ENCODE measurements at regions not wholly inside any gene's neighbourhood (a gene's known extent, or its start where the extent isn't known, plus 50 kb on each side); places are given as distances from the start of the nearest gene placed in this dataset.
"Not testable (repeated sequence)": the region's sequence is repeated elsewhere in the genome, so short reads cannot be mapped to it uniquely, and the experiment has no call there.

DNA sequence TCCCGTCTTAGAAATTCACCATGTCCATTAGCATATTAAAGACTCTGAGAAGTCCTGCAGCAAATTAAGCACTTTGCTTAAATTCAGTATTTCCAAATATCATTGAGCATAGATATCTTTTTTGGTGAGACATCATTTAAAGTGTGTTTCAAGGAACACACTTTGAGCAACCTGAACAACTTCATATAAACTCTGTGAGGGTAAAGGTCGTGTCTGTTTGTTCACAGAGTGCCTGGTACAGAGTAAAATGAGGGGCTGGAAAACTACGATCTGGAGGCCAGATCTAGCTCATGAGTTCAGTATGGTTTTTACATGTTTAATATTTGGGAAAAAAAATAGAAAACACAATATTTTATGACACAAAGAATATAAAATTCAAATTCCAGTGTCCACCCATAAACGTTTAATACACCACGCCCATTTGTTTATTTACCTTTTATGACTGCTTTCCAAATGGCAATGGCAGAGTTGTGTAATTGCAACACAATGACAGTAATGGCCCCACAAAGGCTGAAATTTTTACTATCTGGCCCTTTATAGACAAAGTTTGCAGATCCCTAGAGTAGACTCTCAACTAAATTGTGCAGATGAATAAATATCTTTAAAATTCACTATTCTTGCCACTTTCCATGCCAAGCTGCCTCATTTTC lies 67.4 kb downstream of the SNTN start:
- no peak overlapping the region for H3K4me3 ChIP-seq (ENCODE audit: control insufficient read depth, low read depth, low read length)
- DNase-seq (ENCODE audit: low read depth) = no peak
- no peak for TF ChIP-seq CTCF (IDR thresholded peaks at IDR 0.05; ENCODE audit: control insufficient read depth, insufficient read depth, low read depth, low read length, missing control alignments)

DNA sequence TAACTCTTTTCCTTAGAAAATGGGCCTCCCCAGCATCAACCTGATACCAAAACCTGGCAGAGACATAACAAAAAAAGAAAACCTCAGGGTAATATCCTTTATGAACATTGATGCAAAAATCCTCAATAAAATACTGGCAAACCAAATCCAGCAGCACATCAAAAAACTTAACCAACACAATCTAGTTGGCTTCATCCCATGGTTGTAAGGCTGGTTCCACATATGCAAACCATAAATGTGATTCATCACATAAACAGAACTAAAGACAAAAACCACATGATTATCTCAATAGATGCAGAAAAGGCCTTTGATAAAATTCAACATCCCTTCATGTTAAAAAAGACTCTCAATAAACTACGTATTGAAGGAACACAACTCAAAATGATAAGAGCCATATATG lies 68.5 kb downstream of the SNTN start:
- peak; percentile 44 for DNase-seq (ENCODE audit: low read depth)
- H3K4me3 ChIP-seq (ENCODE audit: control insufficient read depth, low read depth, low read length) = not testable (repeated sequence)

DNA sequence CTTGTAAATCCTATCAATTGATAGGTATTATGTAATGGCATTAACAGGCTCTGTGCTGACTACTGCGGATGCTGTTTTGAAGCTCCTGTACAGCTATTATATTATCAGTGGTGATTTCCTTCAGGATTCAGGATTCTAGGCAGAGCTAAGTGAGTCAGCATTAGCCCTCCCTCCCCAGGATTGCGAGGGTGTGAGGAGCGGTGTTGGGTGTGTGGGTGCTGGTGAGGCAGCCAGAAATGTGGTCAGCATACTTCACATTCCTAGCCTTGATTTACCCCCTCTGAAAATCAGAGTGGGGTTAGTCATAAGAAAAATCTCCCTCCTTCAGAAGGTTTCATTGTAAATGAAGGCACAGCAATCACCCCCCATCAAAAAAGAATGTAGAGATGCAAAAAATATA lies 72.5 kb downstream of the SNTN start:
- no peak overlapping the region for H3K4me3 ChIP-seq (ENCODE audit: control insufficient read depth, low read depth, low read length)
- no peak for TF ChIP-seq CTCF (IDR thresholded peaks at IDR 0.05; ENCODE audit: control insufficient read depth, insufficient read depth, low read depth, low read length, missing control alignments)
- DNase-seq (ENCODE audit: low read depth) = peak; percentile 75

DNA sequence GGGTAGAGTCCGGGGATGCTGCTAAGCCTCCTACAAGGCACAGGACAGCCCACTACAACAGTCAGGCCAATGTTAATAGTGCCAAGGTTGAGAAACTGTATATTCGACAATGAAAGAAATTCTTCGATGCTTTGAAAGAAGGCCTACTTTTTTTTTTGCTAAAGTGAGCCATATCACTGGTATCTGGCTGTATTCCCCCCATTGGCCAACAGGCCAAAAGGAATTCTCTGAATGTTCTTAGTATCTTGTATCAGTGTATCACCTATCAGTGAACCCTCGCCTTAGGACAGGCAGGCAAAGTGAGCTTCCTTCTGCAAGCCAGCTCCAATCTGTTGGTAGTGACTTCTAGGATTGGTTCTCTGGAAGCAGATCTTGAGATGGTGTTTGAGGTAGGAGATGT lies 74.2 kb downstream of the SNTN start:
- no peak for DNase-seq (ENCODE audit: low read depth)
- H3K4me3 ChIP-seq (ENCODE audit: control insufficient read depth, low read depth, low read length) = no peak overlapping the region
- TF ChIP-seq CTCF (IDR thresholded peaks at IDR 0.05; ENCODE audit: control insufficient read depth, insufficient read depth, low read depth, low read length, missing control alignments) = no peak

DNA sequence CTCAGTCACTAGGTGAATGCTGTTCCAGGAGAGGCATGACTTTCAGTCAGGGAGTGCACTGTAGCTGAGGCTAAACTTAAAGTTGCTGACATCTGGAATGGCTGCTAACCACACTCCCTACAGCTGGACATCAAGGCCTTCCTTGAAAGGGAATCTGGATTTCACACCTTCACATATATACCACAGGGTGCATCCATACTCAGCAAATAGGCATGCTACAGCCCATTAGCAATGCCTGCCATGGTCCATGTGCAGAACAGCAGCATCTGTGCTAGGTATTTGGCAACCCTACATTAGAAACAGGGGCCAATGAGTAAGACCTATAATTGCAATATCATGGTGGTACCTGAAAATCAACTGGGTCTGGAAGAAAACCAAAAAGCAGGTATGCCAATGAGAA lies 74.8 kb downstream of the SNTN start:
- DNase-seq (ENCODE audit: low read depth) = no peak
- TF ChIP-seq CTCF (IDR thresholded peaks at IDR 0.05; ENCODE audit: control insufficient read depth, insufficient read depth, low read depth, low read length, missing control alignments) = no peak
- H3K4me3 ChIP-seq (ENCODE audit: control insufficient read depth, low read depth, low read length) = no peak overlapping the region

GRCh38 chr3:63731866-63732265 lies 79.4 kb downstream of the SNTN start:
- H3K4me3 ChIP-seq (ENCODE audit: control insufficient read depth, low read depth, low read length) = no peak overlapping the region
- TF ChIP-seq CTCF (IDR thresholded peaks at IDR 0.05; ENCODE audit: control insufficient read depth, insufficient read depth, low read depth, low read length, missing control alignments) = no peak
- DNase-seq (ENCODE audit: low read depth) = no peak

- not testable (repeated sequence) for H3K4me3 ChIP-seq (ENCODE audit: control insufficient read depth, low read depth, low read length); DNase-seq (ENCODE audit: low read depth)
Observed at GRCh38 chr3:63733278-63733677, 80.8 kb downstream of the SNTN start.

- not testable (repeated sequence) for H3K4me3 ChIP-seq (ENCODE audit: control insufficient read depth, low read depth, low read length); DNase-seq (ENCODE audit: low read depth)
Observed at GRCh38 chr3:63734632-63735031, 82.2 kb downstream of the SNTN start.

DNA sequence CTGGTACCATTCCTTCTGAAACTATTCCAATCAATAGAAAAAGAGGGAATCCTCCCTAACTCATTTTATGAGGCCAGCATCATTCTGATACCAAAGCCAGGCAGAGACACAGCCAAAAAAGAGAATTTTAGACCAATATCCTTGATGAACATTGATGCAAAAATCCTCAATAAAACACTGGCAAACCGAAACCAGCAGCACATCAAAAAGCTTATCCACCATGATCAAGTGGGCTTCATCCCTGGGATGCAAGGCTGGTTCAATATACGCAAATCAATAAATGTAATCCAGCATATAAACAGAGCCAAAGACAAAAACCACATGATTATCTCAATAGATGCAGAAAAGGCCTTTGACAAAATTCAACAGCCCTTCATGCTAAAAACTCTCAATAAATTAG lies 82.3 kb upstream of the C3orf49 start:
- not testable (repeated sequence) for DNase-seq (ENCODE audit: low read depth); H3K4me3 ChIP-seq (ENCODE audit: control insufficient read depth, low read depth, low read length)

GRCh38 chr3:63738577-63738976 lies 80.5 kb upstream of the C3orf49 start:
- H3K4me3 ChIP-seq (ENCODE audit: control insufficient read depth, low read depth, low read length); DNase-seq (ENCODE audit: low read depth): not testable (repeated sequence)

Data from AG09309 (cell line).